Gastroesophageal sphincter (tissue), 4 donors: ENCODE measurements at regions not wholly inside any gene's neighbourhood (a gene's known extent, or its start where the extent isn't known, plus 50 kb on each side); places are given as distances from the start of the nearest gene placed in this dataset.

Experiments
- ATAC-seq: fragments of 150-250 bp; one replicate; pipeline ENCODE4 v1.9.1; 2016; ENCODE audit warnings: mild to moderate bottlenecking, moderate library complexity
- H3K27ac ChIP-seq, 4 donors: fragments of 200-600 bp; sonication (generic) in 3 of 4; 1 replicate in 3 of 4; 2 replicates in 1 of 4; pipeline ENCODE4 v1.5.1; 2016 to 2019
- H3K27me3 ChIP-seq: fragments of 200-600 bp; sonication (generic); one replicate; pipeline ENCODE4 v1.5.1; 2019
- H3K36me3 ChIP-seq, 2 donors: fragments of 200-600 bp; sonication (generic); one replicate each; pipeline ENCODE4 v1.5.1; 2019; ENCODE audit warnings: control low read depth in 1 of 2
- H3K4me1 ChIP-seq, 3 donors: fragments of 200-600 bp; sonication (generic); 1 replicate in 2 of 3; 2 replicates in 1 of 3; pipeline ENCODE4 v1.5.1; 2016 to 2019; ENCODE audit warnings: control low read depth in 2 of 3
- H3K4me3 ChIP-seq, 2 donors: fragments of 200-600 bp; sonication (generic); one replicate each; pipeline ENCODE4 v1.5.1; 2019; ENCODE audit warnings: mild to moderate bottlenecking in 1 of 2, moderate library complexity in 1 of 2
- H3K9me3 ChIP-seq, 3 donors: fragments of 200-600 bp; sonication (generic); one replicate each; pipeline ENCODE4 v1.5.1; 2017 to 2019; ENCODE audit warnings: control low read depth in 2 of 3
- EP300 ChIP-seq: sonication (generic); formaldehyde crosslinking; IDR thresholded peaks from one replicate; pipeline ENCODE4 v1.6.1; 2017; ENCODE audit warnings: antibody characterized with exemption, mild to moderate bottlenecking
- POLR2A ChIP-seq, 2 donors: fragments of 450-650 bp; IDR thresholded peaks; one replicate each; pipeline ENCODE4 v1.6.1; 2017; ENCODE audit warnings: antibody characterized with exemption in 2 of 2, mild to moderate bottlenecking in 2 of 2, moderate library complexity in 1 of 2
- POLR2AphosphoS5 ChIP-seq: sonication (generic); formaldehyde crosslinking; IDR thresholded peaks from one replicate; pipeline ENCODE4 v1.6.1; 2017; ENCODE audit warnings: antibody characterized with exemption
- WGBS, 2 donors: methylation state at CpG; one replicate each; pipeline ENCODE4 v1.1.5; 2018; ENCODE audit warnings: low coverage in 1 of 2; 5-methylcytosine and 5-hydroxymethylcytosine counted together
- TF ChIP-seq, protein P1 (sequence below), 4 experiments: fragments of 200-600 bp in 2 of 4; fragments of 450-650 bp in 2 of 4; sonication (generic) in 1 of 4; IDR thresholded peaks; one replicate each; pipeline ENCODE4 v1.5.1; 2017 to 2019; ENCODE audit warnings: antibody characterized with exemption in 4 of 4, mild to moderate bottlenecking in 2 of 4, moderate library complexity in 2 of 4

DNA sequence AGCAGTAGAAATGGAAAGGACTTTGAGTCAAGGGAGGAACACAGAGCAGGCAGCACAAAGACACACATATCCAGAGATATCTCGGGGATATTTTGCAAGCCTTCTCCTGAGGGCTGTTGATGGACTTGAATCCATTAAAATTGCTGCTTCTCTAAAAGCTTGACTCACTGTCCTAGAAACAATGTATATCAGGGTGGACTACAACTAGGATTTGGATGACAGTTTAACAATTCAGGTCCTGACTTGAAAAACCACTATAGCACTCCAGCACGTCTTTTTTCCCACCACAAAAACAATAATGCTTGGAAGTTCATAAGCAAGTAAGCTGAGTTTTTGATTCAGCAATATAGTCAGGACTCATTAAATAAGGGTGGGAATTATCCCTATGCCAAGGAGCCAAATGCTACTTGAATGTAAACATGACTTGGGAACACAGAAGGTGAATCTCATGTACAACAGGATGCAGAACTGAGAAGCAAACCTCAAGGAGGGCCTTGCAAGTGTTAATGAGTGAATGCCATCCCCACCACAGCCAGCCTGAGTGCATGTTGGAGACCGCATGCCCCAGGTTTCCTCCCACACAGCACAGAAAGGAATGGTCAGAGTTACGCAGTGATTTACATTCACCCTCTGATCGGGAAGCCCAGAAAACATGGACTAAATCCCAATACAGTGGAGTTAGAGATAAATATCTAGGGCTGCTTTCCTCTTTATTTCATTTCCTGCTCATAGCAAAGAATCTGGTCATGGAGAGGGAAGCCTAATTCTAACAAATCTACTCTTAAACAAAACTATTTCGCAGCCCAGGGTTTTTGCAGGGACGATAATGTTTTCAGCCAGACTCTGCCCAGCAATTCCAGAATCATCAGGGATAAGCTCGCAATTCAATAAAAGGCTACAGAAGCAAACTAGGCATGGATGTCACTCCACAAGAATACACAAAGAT lies 98.4 kb upstream of the OR9G4 start:
- H3K27ac ChIP-seq = no peak overlapping the region
- H3K4me3 ChIP-seq = no peak overlapping the region
- TF ChIP-seq POLR2A (IDR thresholded peaks at IDR 0.05) (no peak), EP300 (no peak), POLR2AphosphoS5 (no peak)
- TF ChIP-seq, protein P1, sequence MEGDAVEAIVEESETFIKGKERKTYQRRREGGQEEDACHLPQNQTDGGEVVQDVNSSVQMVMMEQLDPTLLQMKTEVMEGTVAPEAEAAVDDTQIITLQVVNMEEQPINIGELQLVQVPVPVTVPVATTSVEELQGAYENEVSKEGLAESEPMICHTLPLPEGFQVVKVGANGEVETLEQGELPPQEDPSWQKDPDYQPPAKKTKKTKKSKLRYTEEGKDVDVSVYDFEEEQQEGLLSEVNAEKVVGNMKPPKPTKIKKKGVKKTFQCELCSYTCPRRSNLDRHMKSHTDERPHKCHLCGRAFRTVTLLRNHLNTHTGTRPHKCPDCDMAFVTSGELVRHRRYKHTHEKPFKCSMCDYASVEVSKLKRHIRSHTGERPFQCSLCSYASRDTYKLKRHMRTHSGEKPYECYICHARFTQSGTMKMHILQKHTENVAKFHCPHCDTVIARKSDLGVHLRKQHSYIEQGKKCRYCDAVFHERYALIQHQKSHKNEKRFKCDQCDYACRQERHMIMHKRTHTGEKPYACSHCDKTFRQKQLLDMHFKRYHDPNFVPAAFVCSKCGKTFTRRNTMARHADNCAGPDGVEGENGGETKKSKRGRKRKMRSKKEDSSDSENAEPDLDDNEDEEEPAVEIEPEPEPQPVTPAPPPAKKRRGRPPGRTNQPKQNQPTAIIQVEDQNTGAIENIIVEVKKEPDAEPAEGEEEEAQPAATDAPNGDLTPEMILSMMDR (IDR thresholded peaks at IDR 0.05) = no peak
- H3K4me1 ChIP-seq = no peaks in the 10 kb centered on the region
- ATAC-seq = no peak
- H3K27me3 ChIP-seq = peaks cover 21% of the 10 kb centered on the region
- WGBS, 2 donors = 57 to 82% methylated on average over 5 to 8 of the region's 8 CpGs
- no peaks in the 10 kb centered on the region for H3K9me3 ChIP-seq
- no peaks in the 10 kb centered on the region for H3K36me3 ChIP-seq

DNA sequence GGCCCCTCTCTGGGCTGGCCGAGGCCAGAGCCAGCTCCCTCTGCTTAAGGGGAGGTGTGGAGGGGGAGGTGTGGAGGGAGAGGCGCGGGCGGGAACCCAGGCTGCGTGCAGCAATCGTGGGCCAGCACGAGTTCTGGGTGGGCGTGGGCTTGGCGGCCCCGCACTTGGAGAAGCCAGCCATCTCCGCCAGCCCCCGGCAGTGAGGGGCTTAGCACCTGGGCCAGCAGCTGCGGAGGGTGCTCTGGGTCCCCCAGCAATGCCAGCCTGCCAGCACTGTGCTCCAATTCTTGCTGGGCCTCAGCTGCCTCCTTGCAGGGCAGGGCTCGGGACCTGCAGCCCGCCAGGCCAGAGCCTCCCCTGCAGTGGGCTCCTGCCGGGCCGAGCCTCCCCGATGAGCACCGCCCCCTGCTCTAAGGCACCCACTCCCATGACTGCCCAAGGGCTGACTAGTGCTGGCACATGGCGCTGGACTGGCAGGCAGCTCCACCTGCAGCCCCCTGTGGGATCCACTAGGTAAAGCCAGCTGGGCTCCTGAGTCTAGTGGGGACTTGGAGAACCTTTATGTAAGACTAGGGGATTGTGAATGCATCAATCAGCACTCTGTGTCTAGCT lies 96.7 kb upstream of the OR9G4 start:
- no peak for ATAC-seq

DNA sequence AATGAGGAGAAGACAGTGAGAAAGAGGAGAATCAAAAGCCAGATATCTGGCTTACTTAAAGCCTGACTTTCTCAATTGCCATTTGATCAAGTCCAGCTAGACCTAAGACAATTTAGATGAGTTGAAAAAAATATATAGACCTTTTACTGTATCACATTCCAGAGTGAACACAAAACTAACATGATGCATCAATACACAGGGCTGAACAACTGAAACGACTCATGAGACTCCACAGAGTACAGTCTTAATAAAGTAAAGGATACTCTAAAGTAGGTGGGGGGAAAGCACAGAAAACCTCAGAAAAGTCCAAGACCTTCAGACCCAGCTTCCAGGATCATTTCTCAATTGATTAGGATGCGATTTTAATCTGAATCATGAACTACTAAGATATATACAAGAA lies 95.3 kb upstream of the OR9G4 start:
- ATAC-seq = no peak
- Histone ChIP-seq H3K27me3 (peaks cover 28% of the 10 kb centered on the region), H3K36me3 (no peaks in the 10 kb centered on the region), H3K9me3 (no peaks in the 10 kb centered on the region), H3K4me1 (no peaks in the 10 kb centered on the region), H3K27ac (no peak overlapping the region), H3K4me3 (no peak overlapping the region)
- WGBS, 2 donors = 67% methylated on average over 2 of the region's 2 CpGs; no CpG with 5 or more reads in 1 of the 2 donors
- TF ChIP-seq POLR2AphosphoS5 (no peak), EP300 (no peak), POLR2A (IDR thresholded peaks at IDR 0.05) (no peak)
- TF ChIP-seq, protein P1 (IDR thresholded peaks at IDR 0.05) = no peak

More for the DNA sequence above, 96.7 kb upstream of the OR9G4 start:
- no peak overlapping the region for H3K27ac ChIP-seq
- peaks cover 21% of the 10 kb centered on the region for H3K27me3 ChIP-seq
- no peaks in the 10 kb centered on the region for H3K36me3 ChIP-seq
- H3K4me3 ChIP-seq = no peak overlapping the region
- no peaks in the 10 kb centered on the region for H3K4me1 ChIP-seq
- no peaks in the 10 kb centered on the region for H3K9me3 ChIP-seq
- no CpG with 5 or more reads among the region's 20 CpGs for WGBS, 2 donors
- TF ChIP-seq EP300 (no peak), POLR2AphosphoS5 (no peak), POLR2A (IDR thresholded peaks at IDR 0.05) (no peak)
- TF ChIP-seq, protein P1 (IDR thresholded peaks at IDR 0.05) = no peak

DNA sequence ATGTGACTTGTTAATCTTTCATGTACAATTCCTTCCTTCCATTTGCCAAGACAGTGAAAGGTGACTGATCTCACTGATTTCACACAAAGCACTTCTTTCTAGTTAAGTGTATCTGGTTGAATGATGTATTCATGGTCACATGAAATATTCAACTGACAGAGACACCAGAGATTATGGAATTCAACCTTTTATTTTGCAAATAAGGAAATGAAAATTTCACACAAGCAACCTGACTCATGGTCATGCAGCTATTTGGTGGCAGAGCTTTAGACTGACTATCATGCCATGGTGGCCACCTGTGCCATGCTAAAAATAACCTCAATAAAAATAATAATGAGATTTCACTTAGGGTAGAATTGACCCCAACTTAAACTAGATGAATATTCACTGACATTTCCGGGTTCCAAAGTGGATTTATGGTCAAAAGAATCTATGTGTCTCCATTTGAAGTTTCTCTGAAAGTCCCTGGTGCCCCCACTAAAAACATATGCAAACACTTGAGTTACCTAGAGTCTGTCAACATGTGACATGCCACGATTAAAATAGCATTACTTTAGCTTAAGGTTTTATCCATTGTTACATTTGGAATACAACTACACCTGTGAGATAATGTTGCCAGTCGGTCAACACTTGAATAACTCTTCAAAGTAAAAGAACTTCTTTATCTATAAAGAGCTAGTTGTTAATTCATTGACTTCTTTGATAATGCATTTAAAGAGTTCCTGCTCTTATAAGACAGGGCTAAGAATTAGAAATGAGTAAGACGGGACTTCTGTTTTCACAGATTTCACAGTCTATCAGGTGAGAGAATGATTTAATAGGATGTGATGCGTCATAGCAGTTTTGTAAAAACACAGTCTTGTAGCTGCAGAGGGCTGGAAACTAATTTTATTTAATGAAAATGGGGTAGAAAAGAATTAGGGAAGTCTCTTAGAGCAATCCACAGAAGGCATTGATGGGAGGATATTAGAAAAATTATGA lies 94.6 kb upstream of the OR9G4 start:
- Histone ChIP-seq H3K9me3 (no peaks in the 10 kb centered on the region), H3K27ac (no peak overlapping the region), H3K36me3 (no peaks in the 10 kb centered on the region), H3K4me3 (no peak overlapping the region), H3K27me3 (peaks cover 33% of the 10 kb centered on the region), H3K4me1 (no peaks in the 10 kb centered on the region)
- TF ChIP-seq, protein P1 (IDR thresholded peaks at IDR 0.05) = no peak
- no peak for TF ChIP-seq EP300
- no peak for TF ChIP-seq POLR2A (IDR thresholded peaks at IDR 0.05)
- TF ChIP-seq POLR2AphosphoS5 = no peak
- WGBS, 2 donors = 58 to 84% methylated on average over 5 of the region's 5 CpGs
- no peak for ATAC-seq
